ENCODE measurements at regions not wholly inside any gene's neighbourhood (a gene's known extent, or its start where the extent isn't known, plus 50 kb on each side); places are given as distances from the start of the nearest gene placed in this dataset.

DNA sequence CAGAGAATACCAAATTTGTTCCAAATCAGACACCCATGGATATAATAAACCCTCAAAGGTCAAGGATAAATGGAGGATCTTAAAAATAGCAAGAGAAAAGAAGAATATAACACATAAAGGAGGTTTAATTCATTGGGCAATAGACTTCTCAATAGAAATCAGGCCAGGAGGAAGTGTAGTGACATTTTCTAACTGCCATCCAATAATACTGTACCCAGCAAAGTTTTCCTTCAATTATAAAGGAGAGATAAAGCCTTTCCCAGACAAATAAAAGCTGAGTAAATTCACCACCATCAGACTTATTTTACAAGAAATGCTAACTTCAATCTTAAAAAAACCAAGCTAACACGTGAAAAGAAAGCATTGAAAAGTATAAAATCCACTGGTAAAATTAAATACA, 121.6 kb downstream of the MSTN start:
- DNase-seq (ENCODE audit: low spot score), result no peak
- Mint-ChIP-seq H3K4me3 (no peak overlapping the region), H3K9me3 (peaks cover 67% of the 10 kb centered on the region), H3K4me1 (no peaks in the 10 kb centered on the region), H3K27me3 (ENCODE audit: low read depth) (no peaks in the 10 kb centered on the region; the same call in 1 of the 2 replicates), H3K36me3 (peaks cover 35% of the 10 kb centered on the region), H3K27ac (no peak overlapping the region)
- TF ChIP-seq TP53 (CRISPR knock-in tag; IDR thresholded peaks at IDR 0.05) (no peak), ATF1 (CRISPR knock-in tag; IDR thresholded peaks at IDR 0.05) (no peak), NFYB (CRISPR knock-in tag; conservative IDR thresholded peaks at IDR 0.05; ENCODE audit: low read depth) (no peak), PRRX2 (CRISPR knock-in tag; IDR thresholded peaks at IDR 0.05) (no peak), ELF4 (CRISPR knock-in tag; IDR thresholded peaks at IDR 0.05; ENCODE audit: low read depth) (no peak), NR1H2 (CRISPR knock-in tag; IDR thresholded peaks at IDR 0.05) (no peak), ZNF423 (CRISPR knock-in tag; IDR thresholded peaks at IDR 0.05) (no peak), ZNF121 (CRISPR knock-in tag; IDR thresholded peaks at IDR 0.05) (no peak), OVOL2 (CRISPR knock-in tag; IDR thresholded peaks at IDR 0.05; ENCODE audit: borderline replicate concordance) (no peak), CREM (CRISPR knock-in tag; IDR thresholded peaks at IDR 0.05) (no peak), FOXJ3 (CRISPR knock-in tag; IDR thresholded peaks at IDR 0.05; ENCODE audit: borderline replicate concordance) (no peak)
- TF ChIP-seq, protein P1, sequence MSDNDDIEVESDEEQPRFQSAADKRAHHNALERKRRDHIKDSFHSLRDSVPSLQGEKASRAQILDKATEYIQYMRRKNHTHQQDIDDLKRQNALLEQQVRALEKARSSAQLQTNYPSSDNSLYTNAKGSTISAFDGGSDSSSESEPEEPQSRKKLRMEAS (CRISPR knock-in tag; IDR thresholded peaks at IDR 0.05), result no peak
- TF ChIP-seq, protein P2, sequence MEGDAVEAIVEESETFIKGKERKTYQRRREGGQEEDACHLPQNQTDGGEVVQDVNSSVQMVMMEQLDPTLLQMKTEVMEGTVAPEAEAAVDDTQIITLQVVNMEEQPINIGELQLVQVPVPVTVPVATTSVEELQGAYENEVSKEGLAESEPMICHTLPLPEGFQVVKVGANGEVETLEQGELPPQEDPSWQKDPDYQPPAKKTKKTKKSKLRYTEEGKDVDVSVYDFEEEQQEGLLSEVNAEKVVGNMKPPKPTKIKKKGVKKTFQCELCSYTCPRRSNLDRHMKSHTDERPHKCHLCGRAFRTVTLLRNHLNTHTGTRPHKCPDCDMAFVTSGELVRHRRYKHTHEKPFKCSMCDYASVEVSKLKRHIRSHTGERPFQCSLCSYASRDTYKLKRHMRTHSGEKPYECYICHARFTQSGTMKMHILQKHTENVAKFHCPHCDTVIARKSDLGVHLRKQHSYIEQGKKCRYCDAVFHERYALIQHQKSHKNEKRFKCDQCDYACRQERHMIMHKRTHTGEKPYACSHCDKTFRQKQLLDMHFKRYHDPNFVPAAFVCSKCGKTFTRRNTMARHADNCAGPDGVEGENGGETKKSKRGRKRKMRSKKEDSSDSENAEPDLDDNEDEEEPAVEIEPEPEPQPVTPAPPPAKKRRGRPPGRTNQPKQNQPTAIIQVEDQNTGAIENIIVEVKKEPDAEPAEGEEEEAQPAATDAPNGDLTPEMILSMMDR (IDR thresholded peaks at IDR 0.05), result no peak
- TF ChIP-seq, protein P3, sequence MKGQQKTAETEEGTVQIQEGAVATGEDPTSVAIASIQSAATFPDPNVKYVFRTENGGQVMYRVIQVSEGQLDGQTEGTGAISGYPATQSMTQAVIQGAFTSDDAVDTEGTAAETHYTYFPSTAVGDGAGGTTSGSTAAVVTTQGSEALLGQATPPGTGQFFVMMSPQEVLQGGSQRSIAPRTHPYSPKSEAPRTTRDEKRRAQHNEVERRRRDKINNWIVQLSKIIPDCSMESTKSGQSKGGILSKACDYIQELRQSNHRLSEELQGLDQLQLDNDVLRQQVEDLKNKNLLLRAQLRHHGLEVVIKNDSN (CRISPR knock-in tag; IDR thresholded peaks at IDR 0.05), result no peak
- TF ChIP-seq, protein P4, sequence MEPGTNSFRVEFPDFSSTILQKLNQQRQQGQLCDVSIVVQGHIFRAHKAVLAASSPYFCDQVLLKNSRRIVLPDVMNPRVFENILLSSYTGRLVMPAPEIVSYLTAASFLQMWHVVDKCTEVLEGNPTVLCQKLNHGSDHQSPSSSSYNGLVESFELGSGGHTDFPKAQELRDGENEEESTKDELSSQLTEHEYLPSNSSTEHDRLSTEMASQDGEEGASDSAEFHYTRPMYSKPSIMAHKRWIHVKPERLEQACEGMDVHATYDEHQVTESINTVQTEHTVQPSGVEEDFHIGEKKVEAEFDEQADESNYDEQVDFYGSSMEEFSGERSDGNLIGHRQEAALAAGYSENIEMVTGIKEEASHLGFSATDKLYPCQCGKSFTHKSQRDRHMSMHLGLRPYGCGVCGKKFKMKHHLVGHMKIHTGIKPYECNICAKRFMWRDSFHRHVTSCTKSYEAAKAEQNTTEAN (CRISPR knock-in tag; IDR thresholded peaks at IDR 0.05), result no peak
- CTCF ChIA-PET, result interaction anchor here (0.5 kb wide), 1 partner anchor 189 kb away, joined by 3 read pairs; no protein-coding TSS in a partner anchor
- POLR2A ChIA-PET, result no interaction called here
- ATAC-seq, result no peak

DNA sequence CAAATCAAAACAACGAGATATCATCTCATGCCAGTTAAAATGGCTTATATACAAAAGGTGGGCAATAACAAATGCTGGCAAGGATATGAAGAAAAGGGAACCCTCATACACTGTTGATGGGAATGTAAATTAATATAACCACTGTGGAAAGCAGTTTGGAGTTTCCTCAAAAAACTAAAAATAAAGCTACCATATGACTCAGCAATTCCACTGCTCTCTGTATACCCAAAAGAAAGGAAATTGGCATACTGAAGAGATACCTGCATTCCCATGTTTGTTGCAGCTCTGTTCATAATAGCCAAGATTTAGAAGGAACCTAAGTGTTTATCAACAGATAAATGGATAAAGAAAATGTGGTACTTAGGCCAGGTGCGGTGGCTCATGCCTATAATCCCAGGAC, 124.8 kb downstream of the MSTN start:
- ATAC-seq (no peak), DNase-seq (ENCODE audit: low spot score) (no peak)
- no peak overlapping the region for H3K27ac Mint-ChIP-seq
- peaks cover 29% of the 10 kb centered on the region for H3K36me3 Mint-ChIP-seq
- no peaks in the 10 kb centered on the region for H3K27me3 Mint-ChIP-seq (ENCODE audit: low read depth)
- H3K9me3 Mint-ChIP-seq, result peaks cover 43% of the 10 kb centered on the region
- H3K4me1 Mint-ChIP-seq, result no peaks in the 10 kb centered on the region
- H3K4me3 Mint-ChIP-seq, result no peak overlapping the region
- ChIA-PET CTCF (no interaction called here), POLR2A (no interaction called here)
- TF ChIP-seq FOXP1 (CRISPR knock-in tag; IDR thresholded peaks at IDR 0.05; ENCODE audit: borderline replicate concordance) (no peak), CREB1 (CRISPR knock-in tag; IDR thresholded peaks at IDR 0.05) (no peak), ESRRA (CRISPR knock-in tag; IDR thresholded peaks at IDR 0.05; ENCODE audit: borderline replicate concordance) (no peak)

DNA sequence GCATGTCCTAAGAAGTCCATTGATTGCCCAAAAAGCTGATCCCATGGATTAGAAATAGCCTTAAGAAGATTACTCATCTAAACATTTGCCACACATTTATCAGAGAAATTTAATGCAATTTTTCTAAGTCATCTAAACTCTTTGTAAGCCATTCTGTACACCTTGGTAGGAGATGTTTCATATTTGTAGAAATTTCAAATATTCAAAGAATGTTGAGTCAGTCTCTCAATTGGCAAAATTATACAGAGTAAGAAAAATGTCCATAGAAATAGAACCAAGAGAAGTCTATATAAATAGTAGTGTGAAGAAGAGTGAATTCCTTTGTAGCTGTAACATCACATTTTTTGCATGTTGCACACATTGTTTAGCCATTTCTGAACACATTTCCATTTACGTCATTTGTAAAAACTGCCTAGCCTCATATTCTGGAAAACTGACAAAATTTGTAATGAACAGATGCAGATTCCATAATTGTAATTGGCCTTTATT, 128.6 kb downstream of the MSTN start:
- Mint-ChIP-seq H3K4me1 (no peaks in the 10 kb centered on the region), H3K27me3 (ENCODE audit: low read depth) (no peaks in the 10 kb centered on the region), H3K27ac (no peak overlapping the region), H3K36me3 (no peaks in the 10 kb centered on the region), H3K9me3 (peaks cover 10% of the 10 kb centered on the region), H3K4me3 (no peak overlapping the region)
- ChIA-PET POLR2A (no interaction called here), CTCF (no interaction called here)
- ATAC-seq, result no peak
- DNase-seq (ENCODE audit: low spot score), result no peak
- TF ChIP-seq, protein P1 (CRISPR knock-in tag; IDR thresholded peaks at IDR 0.05), result no peak
- TF ChIP-seq SMAD3 (CRISPR knock-in tag; IDR thresholded peaks at IDR 0.05; ENCODE audit: borderline replicate concordance) (no peak), JUN (CRISPR knock-in tag; IDR thresholded peaks at IDR 0.05) (no peak), ZNF396 (CRISPR knock-in tag; IDR thresholded peaks at IDR 0.05; ENCODE audit: borderline replicate concordance) (no peak), ZNF232 (CRISPR knock-in tag; IDR thresholded peaks at IDR 0.05) (no peak), NFYB (CRISPR knock-in tag; conservative IDR thresholded peaks at IDR 0.05; ENCODE audit: low read depth) (no peak)
- TF ChIP-seq, protein P5, sequence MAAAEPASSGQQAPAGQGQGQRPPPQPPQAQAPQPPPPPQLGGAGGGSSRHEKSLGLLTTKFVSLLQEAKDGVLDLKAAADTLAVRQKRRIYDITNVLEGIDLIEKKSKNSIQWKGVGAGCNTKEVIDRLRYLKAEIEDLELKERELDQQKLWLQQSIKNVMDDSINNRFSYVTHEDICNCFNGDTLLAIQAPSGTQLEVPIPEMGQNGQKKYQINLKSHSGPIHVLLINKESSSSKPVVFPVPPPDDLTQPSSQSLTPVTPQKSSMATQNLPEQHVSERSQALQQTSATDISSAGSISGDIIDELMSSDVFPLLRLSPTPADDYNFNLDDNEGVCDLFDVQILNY (CRISPR knock-in tag; IDR thresholded peaks at IDR 0.05), result no peak
- TF ChIP-seq, protein P6, sequence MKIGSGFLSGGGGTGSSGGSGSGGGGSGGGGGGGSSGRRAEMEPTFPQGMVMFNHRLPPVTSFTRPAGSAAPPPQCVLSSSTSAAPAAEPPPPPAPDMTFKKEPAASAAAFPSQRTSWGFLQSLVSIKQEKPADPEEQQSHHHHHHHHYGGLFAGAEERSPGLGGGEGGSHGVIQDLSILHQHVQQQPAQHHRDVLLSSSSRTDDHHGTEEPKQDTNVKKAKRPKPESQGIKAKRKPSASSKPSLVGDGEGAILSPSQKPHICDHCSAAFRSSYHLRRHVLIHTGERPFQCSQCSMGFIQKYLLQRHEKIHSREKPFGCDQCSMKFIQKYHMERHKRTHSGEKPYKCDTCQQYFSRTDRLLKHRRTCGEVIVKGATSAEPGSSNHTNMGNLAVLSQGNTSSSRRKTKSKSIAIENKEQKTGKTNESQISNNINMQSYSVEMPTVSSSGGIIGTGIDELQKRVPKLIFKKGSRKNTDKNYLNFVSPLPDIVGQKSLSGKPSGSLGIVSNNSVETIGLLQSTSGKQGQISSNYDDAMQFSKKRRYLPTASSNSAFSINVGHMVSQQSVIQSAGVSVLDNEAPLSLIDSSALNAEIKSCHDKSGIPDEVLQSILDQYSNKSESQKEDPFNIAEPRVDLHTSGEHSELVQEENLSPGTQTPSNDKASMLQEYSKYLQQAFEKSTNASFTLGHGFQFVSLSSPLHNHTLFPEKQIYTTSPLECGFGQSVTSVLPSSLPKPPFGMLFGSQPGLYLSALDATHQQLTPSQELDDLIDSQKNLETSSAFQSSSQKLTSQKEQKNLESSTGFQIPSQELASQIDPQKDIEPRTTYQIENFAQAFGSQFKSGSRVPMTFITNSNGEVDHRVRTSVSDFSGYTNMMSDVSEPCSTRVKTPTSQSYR (CRISPR knock-in tag; IDR thresholded peaks at IDR 0.05), result no peak
- TF ChIP-seq, protein P2 (IDR thresholded peaks at IDR 0.05), result no peak
